ENCODE measurements at regions not wholly inside any gene's neighbourhood (a gene's known extent, or its start where the extent isn't known, plus 50 kb on each side); places are given as distances from the start of the nearest gene placed in this dataset.

DNA sequence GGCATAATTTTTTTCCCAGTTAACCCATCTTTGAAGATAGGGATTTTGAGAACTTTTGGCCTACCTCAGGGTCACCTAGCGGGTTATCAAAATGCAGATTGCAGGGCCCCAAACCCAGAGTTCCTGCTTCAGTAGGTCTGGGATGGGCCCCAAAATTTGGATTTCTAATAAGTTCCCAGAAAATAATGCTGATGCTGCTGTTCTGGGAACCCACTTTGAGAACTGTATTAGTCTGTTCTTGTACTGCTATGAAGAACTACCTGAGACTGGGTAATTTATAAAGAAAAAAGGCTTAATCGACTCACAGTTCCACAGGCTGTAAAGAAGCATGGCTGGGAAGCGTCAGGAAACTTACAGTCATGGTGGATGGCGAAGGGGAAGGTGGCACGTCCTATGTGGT, 182.2 kb upstream of the DMRT1 start:
- TF ChIP-seq JUND (IDR thresholded peaks at IDR 0.05; ENCODE audit: low read depth, low read length) = no peak
- no peak for TF ChIP-seq RFX5 (IDR thresholded peaks at IDR 0.05; ENCODE audit: low read depth, low read length)
- no peak for TF ChIP-seq SMC3 (IDR thresholded peaks at IDR 0.05; ENCODE audit: borderline replicate concordance, low read length)
- TF ChIP-seq BCLAF1 (IDR thresholded peaks at IDR 0.05) = no peak

Measured in GM12878 (cell line).